Retinal pigment epithelial cell (primary cell): ENCODE measurements at regions not wholly inside any gene's neighbourhood (a gene's known extent, or its start where the extent isn't known, plus 50 kb on each side); places are given as distances from the start of the nearest gene placed in this dataset.
A peak's percentile ranks its signal among the peaks of the same experiment; 100 is the strongest.

ENCODE experiments used
- DNase-seq: peaks from one replicate; pipeline ENCODE4 v3.0.0-alpha.2; 2010; ENCODE audit warnings: low read depth
- H3K4me3 ChIP-seq: 2 replicates; pipeline ENCODE4 v1.5.1; 2011; ENCODE audit warnings: mild to moderate bottlenecking, low read length, control low read depth, moderate library complexity
- CTCF ChIP-seq: conservative IDR thresholded peaks from 2 replicates; pipeline ENCODE4 v1.5.1; 2011; ENCODE audit warnings: low read depth, low read length, control low read depth, inconsistent platforms

- no peak overlapping the region for H3K4me3 ChIP-seq
- no peak for DNase-seq
- no peak for TF ChIP-seq CTCF
These were observed 381.5 kb downstream of the CDH26 start for GRCh38 chr20:60339738-60340137.

- DNase-seq, result no peak
- peak; percentile 11 for TF ChIP-seq CTCF
- H3K4me3 ChIP-seq, result no peak overlapping the region
These were observed 382.0 kb downstream of the CDH26 start for GRCh38 chr20:60340232-60340631.

GRCh38 chr20:60341062-60341461, 382.8 kb downstream of the CDH26 start:
- DNase-seq, result no peak
- no peak overlapping the region for H3K4me3 ChIP-seq
- no peak for TF ChIP-seq CTCF

GRCh38 chr20:60345106-60345505, 386.9 kb downstream of the CDH26 start:
- no peak for DNase-seq
- no peak for TF ChIP-seq CTCF
- no peak overlapping the region for H3K4me3 ChIP-seq

- no peak for DNase-seq
- TF ChIP-seq CTCF, result no peak
These were observed 391.2 kb downstream of the CDH26 start for GRCh38 chr20:60349418-60349817.

GRCh38 chr20:60352017-60352416, 393.8 kb downstream of the CDH26 start:
- no peak overlapping the region for H3K4me3 ChIP-seq
- no peak for TF ChIP-seq CTCF
- no peak for DNase-seq

More at GRCh38 chr20:60349418-60349817, 391.2 kb downstream of the CDH26 start:
- H3K4me3 ChIP-seq, result no peak overlapping the region

- no peak for TF ChIP-seq CTCF
- no peak for DNase-seq
- H3K4me3 ChIP-seq, result no peak overlapping the region
These were observed 394.4 kb downstream of the CDH26 start for GRCh38 chr20:60352596-60352995.
